Liver (tissue), 8 donors: ENCODE measurements at regions not wholly inside any gene's neighbourhood (a gene's known extent, or its start where the extent isn't known, plus 50 kb on each side); places are given as distances from the start of the nearest gene placed in this dataset.

ENCODE experiments used
- DNase-seq: peaks from one replicate; pipeline ENCODE4 v3.0.0-alpha.2; 2017; ENCODE audit warnings: low spot score
- H3K27ac ChIP-seq, 2 donors: one replicate each; pipeline ENCODE4 v1.7.0; 2013; ENCODE audit warnings: inconsistent platforms in 2 of 2, low read length in 2 of 2, control low read depth in 1 of 2, low read depth in 1 of 2, mild to moderate bottlenecking in 1 of 2
- H3K27me3 ChIP-seq, 4 donors: one replicate each; pipeline versions ENCODE4 v1.6.1 to v1.7.0; 2013; ENCODE audit warnings: low read length in 3 of 4, inconsistent platforms in 1 of 4, mild to moderate bottlenecking in 1 of 4, moderate library complexity in 1 of 4; ENCODE audit not compliant: control insufficient read depth in 4 of 4, insufficient read depth in 4 of 4
- H3K36me3 ChIP-seq, 4 donors: one replicate each; pipeline versions ENCODE4 v1.6.1 to v1.7.0; 2013; ENCODE audit warnings: low read length in 3 of 4, mild to moderate bottlenecking in 3 of 4, low read depth in 1 of 4, moderate library complexity in 1 of 4; ENCODE audit not compliant: control insufficient read depth in 4 of 4, insufficient read depth in 3 of 4
- H3K4me1 ChIP-seq, 4 donors: one replicate each; pipeline versions ENCODE4 v1.6.1 to v1.7.0; 2013; ENCODE audit warnings: low read length in 3 of 4, mild to moderate bottlenecking in 3 of 4, moderate library complexity in 1 of 4; ENCODE audit not compliant: control insufficient read depth in 4 of 4, insufficient read depth in 4 of 4
- H3K4me3 ChIP-seq, 3 donors: one replicate each; pipeline versions ENCODE4 v1.6.1 to v1.7.0; 2013; ENCODE audit warnings: low read length in 3 of 3, control low read depth in 1 of 3, low read depth in 1 of 3, mild to moderate bottlenecking in 1 of 3
- H3K9ac ChIP-seq, 2 donors: one replicate each; pipeline ENCODE4 v1.7.0; 2013; ENCODE audit warnings: low read length in 2 of 2, mild to moderate bottlenecking in 2 of 2, moderate library complexity in 2 of 2, control low read depth in 1 of 2, low read depth in 1 of 2
- H3K9me3 ChIP-seq, 4 donors: one replicate each; pipeline versions ENCODE4 v1.6.1 to v1.7.0; 2013; ENCODE audit warnings: low read length in 3 of 4; ENCODE audit not compliant: control insufficient read depth in 4 of 4
- CTCF ChIP-seq: fragments of 150-350 bp; IDR thresholded peaks from 2 replicates; pipeline ENCODE4 v1.5.1; 2017; ENCODE audit warnings: improper control_type of control experiment, low read depth, low read length; ENCODE audit not compliant: missing input control
- EGR1 ChIP-seq, 2 donors: IDR thresholded peaks; 2 replicates each; pipeline ENCODE4 v1.6.1; 2016 to 2018; ENCODE audit warnings: antibody characterized with exemption in 2 of 2, low read depth in 2 of 2
- FOXA1 ChIP-seq: IDR thresholded peaks from 2 replicates; pipeline ENCODE4 v1.6.1; 2016; ENCODE audit warnings: antibody characterized with exemption
- FOXA2 ChIP-seq: IDR thresholded peaks from 2 replicates; pipeline ENCODE4 v1.6.1; 2016; ENCODE audit warnings: antibody characterized with exemption
- GABPA ChIP-seq, 2 donors: IDR thresholded peaks in 1 of 2; conservative IDR thresholded peaks in 1 of 2; 2 replicates each; pipeline ENCODE4 v1.6.1; 2016; ENCODE audit warnings: antibody characterized with exemption in 2 of 2, mild to moderate bottlenecking in 1 of 2, moderate library complexity in 1 of 2
- HNF4A ChIP-seq, 2 donors: conservative IDR thresholded peaks; 2 replicates each; pipeline ENCODE4 v1.6.1; 2016; ENCODE audit warnings: antibody characterized with exemption in 2 of 2, mild to moderate bottlenecking in 2 of 2
- HNF4G ChIP-seq: IDR thresholded peaks from 2 replicates; pipeline ENCODE4 v1.6.1; 2016; ENCODE audit warnings: antibody characterized with exemption
- JUND ChIP-seq, 2 donors: IDR thresholded peaks; 2 replicates each; pipeline ENCODE4 v1.6.1; 2016; ENCODE audit warnings: antibody characterized with exemption in 2 of 2
- NR2F2 ChIP-seq: IDR thresholded peaks from 2 replicates; pipeline ENCODE4 v1.6.1; 2016; ENCODE audit warnings: antibody characterized with exemption
- RAD21 ChIP-seq, 2 donors: IDR thresholded peaks; 2 replicates each; pipeline ENCODE4 v1.6.1; 2016; ENCODE audit warnings: antibody characterized with exemption in 2 of 2, mild to moderate bottlenecking in 2 of 2
- REST ChIP-seq: IDR thresholded peaks from 2 replicates; pipeline ENCODE4 v1.6.1; 2016; ENCODE audit warnings: antibody characterized with exemption, mild to moderate bottlenecking
- RXRA ChIP-seq, 2 donors: IDR thresholded peaks; 2 replicates each; pipeline ENCODE4 v1.6.1; 2017 to 2018; ENCODE audit warnings: antibody characterized with exemption in 2 of 2, mild to moderate bottlenecking in 1 of 2
- SP1 ChIP-seq: IDR thresholded peaks from 2 replicates; pipeline ENCODE4 v1.6.1; 2018; ENCODE audit warnings: antibody characterized with exemption, mild to moderate bottlenecking
- TAF1 ChIP-seq: conservative IDR thresholded peaks from 2 replicates; pipeline ENCODE4 v1.6.1; 2016; ENCODE audit warnings: antibody characterized with exemption, mild to moderate bottlenecking
- YY1 ChIP-seq: IDR thresholded peaks from 2 replicates; pipeline ENCODE4 v1.6.1; 2016; ENCODE audit warnings: antibody characterized with exemption, mild to moderate bottlenecking
- ZBTB33 ChIP-seq: IDR thresholded peaks from 2 replicates; pipeline ENCODE4 v1.6.1; 2016; ENCODE audit warnings: antibody characterized with exemption
- WGBS: extraction: QIAGEN DNeasy Blood & Tissue Kit; methylation state at CpG from one replicate; pipeline ENCODE4 v1.1.7; 2013; 5-methylcytosine and 5-hydroxymethylcytosine counted together
- TF ChIP-seq, protein P1 (sequence below): IDR thresholded peaks from 2 replicates; pipeline ENCODE4 v1.6.1; 2016; ENCODE audit warnings: antibody characterized with exemption
- TF ChIP-seq, protein P2 (sequence below): IDR thresholded peaks from 2 replicates; pipeline ENCODE4 v1.6.1; 2016; ENCODE audit warnings: antibody characterized with exemption
- donor health status: healthy.
- donor health status: healthy.
- donor health status: healthy.
- donor health status: healthy.
- donor health status: healthy.

DNA sequence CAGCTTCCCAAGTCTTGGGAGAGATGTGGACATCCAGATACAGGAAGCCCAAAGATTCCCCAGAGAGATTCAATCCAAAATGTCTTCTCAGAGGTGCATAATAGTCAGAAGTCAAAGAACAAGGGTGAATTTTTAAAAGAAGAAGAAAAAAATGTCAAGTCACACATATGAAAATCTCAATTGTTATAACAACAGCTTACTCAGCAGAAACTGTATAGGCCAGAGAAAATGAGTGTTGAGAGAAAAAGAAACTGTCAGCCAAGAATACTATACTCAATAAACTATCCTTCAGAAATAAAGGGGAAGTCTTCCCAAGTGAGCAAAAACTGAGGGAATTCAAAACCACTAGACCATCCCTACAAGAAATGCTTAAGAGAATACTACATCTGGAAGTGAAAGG is 612.9 kb upstream of the POU3F3 start:
- no peak overlapping the region for H3K9ac ChIP-seq
- H3K27me3 ChIP-seq, result peaks cover 0 to 2% (median 0%) of the 10 kb centered on the region in 4 donors
- no peak overlapping the region for H3K27ac ChIP-seq
- peaks cover 0 to 9% (median 5%) of the 10 kb centered on the region in 4 donors for H3K9me3 ChIP-seq
- no peak for DNase-seq
- H3K36me3 ChIP-seq, result no peaks in the 10 kb centered on the region
- H3K4me3 ChIP-seq, result no peak overlapping the region
- no peaks in the 10 kb centered on the region for H3K4me1 ChIP-seq
- TF ChIP-seq RXRA (IDR thresholded peaks at IDR 0.05) (no peak), FOXA1 (no peak), FOXA2 (no peak), HNF4A (conservative IDR thresholded peaks at IDR 0.05) (no peak), GABPA (IDR thresholded peaks at IDR 0.05 in 1 of 2, conservative IDR thresholded peaks at IDR 0.05 in 1 of 2) (no peak), YY1 (no peak), ZBTB33 (no peak), EGR1 (IDR thresholded peaks at IDR 0.05; ENCODE audit: low read depth in 2 of 2) (no peak), RAD21 (IDR thresholded peaks at IDR 0.05) (no peak)

- TF ChIP-seq TAF1, result no peak
- TF ChIP-seq GABPA (IDR thresholded peaks at IDR 0.05 in 1 of 2, conservative IDR thresholded peaks at IDR 0.05 in 1 of 2), result no peak
- TF ChIP-seq, protein P1, sequence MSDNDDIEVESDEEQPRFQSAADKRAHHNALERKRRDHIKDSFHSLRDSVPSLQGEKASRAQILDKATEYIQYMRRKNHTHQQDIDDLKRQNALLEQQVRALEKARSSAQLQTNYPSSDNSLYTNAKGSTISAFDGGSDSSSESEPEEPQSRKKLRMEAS, result no peak
- no peak for TF ChIP-seq FOXA2
- TF ChIP-seq HNF4G, result no peak
- TF ChIP-seq NR2F2, result no peak
- TF ChIP-seq CTCF, result no peak
- no peak for TF ChIP-seq RAD21 (IDR thresholded peaks at IDR 0.05)
- TF ChIP-seq JUND (IDR thresholded peaks at IDR 0.05), result no peak
- TF ChIP-seq HNF4A (conservative IDR thresholded peaks at IDR 0.05), result no peak
- no peak for TF ChIP-seq EGR1 (IDR thresholded peaks at IDR 0.05; ENCODE audit: low read depth in 2 of 2)
- no peak for TF ChIP-seq YY1
- TF ChIP-seq REST, result no peak
- no peak for TF ChIP-seq ZBTB33
- TF ChIP-seq FOXA1, result no peak
- TF ChIP-seq RXRA (IDR thresholded peaks at IDR 0.05), result no peak
- TF ChIP-seq, protein P2, sequence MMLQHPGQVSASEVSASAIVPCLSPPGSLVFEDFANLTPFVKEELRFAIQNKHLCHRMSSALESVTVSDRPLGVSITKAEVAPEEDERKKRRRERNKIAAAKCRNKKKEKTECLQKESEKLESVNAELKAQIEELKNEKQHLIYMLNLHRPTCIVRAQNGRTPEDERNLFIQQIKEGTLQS, result no peak
- TF ChIP-seq SP1, result no peak
- H3K27ac ChIP-seq, result no peak overlapping the region
- H3K9me3 ChIP-seq, result no peaks in the 10 kb centered on the region
- no peak overlapping the region for H3K9ac ChIP-seq
- no peaks in the 10 kb centered on the region for H3K36me3 ChIP-seq
- no peaks in the 10 kb centered on the region for H3K27me3 ChIP-seq
- H3K4me3 ChIP-seq, result no peak overlapping the region
- H3K4me1 ChIP-seq, result no peaks in the 10 kb centered on the region
- no peak for DNase-seq
- 64% methylated on average over 4 of the region's 4 CpGs for WGBS
Observed at GRCh38 chr2:104249629-104250028, 604.3 kb upstream of the POU3F3 start.
